8988T (cell line): ENCODE measurements at regions not wholly inside any gene's neighbourhood (a gene's known extent, or its start where the extent isn't known, plus 50 kb on each side); places are given as distances from the start of the nearest gene placed in this dataset.

Experiments
- DNase-seq: peaks from one replicate; pipeline ENCODE4 v3.0.0; 2011

- DNase-seq: no peak
Measured at GRCh38 chr11:10618490-10618889, 50.0 kb upstream of the LYVE1 start.
